Adrenal gland (tissue), 9 donors: ENCODE measurements at regions not wholly inside any gene's neighbourhood (a gene's known extent, or its start where the extent isn't known, plus 50 kb on each side); places are given as distances from the start of the nearest gene placed in this dataset.

Experiments
- DNase-seq, 7 donors: peaks; one replicate each; pipeline ENCODE4 v3.0.0-alpha.2; 2019 to 2020
- H3K27ac ChIP-seq, 5 donors: fragments of 200-600 bp; sonication (generic) in 4 of 5; 1 replicate in 3 of 5; 2 replicates in 2 of 5; pipeline versions ENCODE4 v1.5.1 to v1.8.0; 2016 to 2020; ENCODE audit warnings: mild to moderate bottlenecking in 1 of 5
- H3K27me3 ChIP-seq: fragments of 200-600 bp; 2 replicates; pipeline ENCODE4 v1.8.0; 2021
- H3K36me3 ChIP-seq, 2 donors: fragments of 200-600 bp; replicated peaks in 1 of 2; 1 replicate in 1 of 2; 2 replicates in 1 of 2; pipeline versions ENCODE4 v1.5.1 to v1.8.0; 2018 to 2022
- H3K4me1 ChIP-seq, 2 donors: fragments of 200-600 bp; replicated peaks in 1 of 2; 1 replicate in 1 of 2; 2 replicates in 1 of 2; pipeline versions ENCODE4 v1.5.1 to v1.8.0; 2018 to 2021
- H3K4me3 ChIP-seq, 4 donors: fragments of 200-600 bp; sonication (generic) in 3 of 4; one replicate each; pipeline ENCODE4 v1.5.1; 2016 to 2018
- H3K9me3 ChIP-seq, 3 donors: fragments of 200-600 bp; sonication (generic) in 1 of 3; replicated peaks in 1 of 3; 1 replicate in 2 of 3; 2 replicates in 1 of 3; pipeline versions ENCODE4 v1.5.1 to v1.8.0; 2016 to 2021
- POLR2A ChIP-seq, 2 donors: fragments of 450-650 bp; IDR thresholded peaks; one replicate each; pipeline ENCODE4 v1.6.1; 2017; ENCODE audit warnings: antibody characterized with exemption in 2 of 2, mild to moderate bottlenecking in 2 of 2, moderate library complexity in 1 of 2
- WGBS, 4 donors: extraction: QIAGEN DNeasy Blood & Tissue Kit in 2 of 4; methylation state at CpG; one replicate each; pipeline versions ENCODE4 v1.1.5 to v1.1.7; 2013 to 2017; 5-methylcytosine and 5-hydroxymethylcytosine counted together
- intact Hi-C, 2 donors: fragments of 100-400 bp; cut with DNase I; formaldehyde crosslinking; loops; one replicate each; pipeline versions ENCODE4 v1.14.1 to v1.15.0; 2022 to 2023
- TF ChIP-seq, protein P1 (sequence below), 6 experiments: fragments of 450-650 bp in 4 of 6; fragments of 200-600 bp in 2 of 6; sonication (generic) in 1 of 6; IDR thresholded peaks; 1 replicate in 5 of 6; 2 replicates in 1 of 6; pipeline versions ENCODE4 v1.5.1 to v1.8.0; 2016 to 2021; ENCODE audit warnings: antibody characterized with exemption in 6 of 6, mild to moderate bottlenecking in 2 of 6, moderate library complexity in 1 of 6
- donor health status: healthy with polysubstance abuse.
- donor health status: Bipolar disorder and iron deficiency.
- donor health status: DM: yes; HTN: yes; CAD: no.
- donor health status: DM: no; HTN: no; CAD: no.
- donor health status: DM: no; HTN: no; CAD: no.

DNA sequence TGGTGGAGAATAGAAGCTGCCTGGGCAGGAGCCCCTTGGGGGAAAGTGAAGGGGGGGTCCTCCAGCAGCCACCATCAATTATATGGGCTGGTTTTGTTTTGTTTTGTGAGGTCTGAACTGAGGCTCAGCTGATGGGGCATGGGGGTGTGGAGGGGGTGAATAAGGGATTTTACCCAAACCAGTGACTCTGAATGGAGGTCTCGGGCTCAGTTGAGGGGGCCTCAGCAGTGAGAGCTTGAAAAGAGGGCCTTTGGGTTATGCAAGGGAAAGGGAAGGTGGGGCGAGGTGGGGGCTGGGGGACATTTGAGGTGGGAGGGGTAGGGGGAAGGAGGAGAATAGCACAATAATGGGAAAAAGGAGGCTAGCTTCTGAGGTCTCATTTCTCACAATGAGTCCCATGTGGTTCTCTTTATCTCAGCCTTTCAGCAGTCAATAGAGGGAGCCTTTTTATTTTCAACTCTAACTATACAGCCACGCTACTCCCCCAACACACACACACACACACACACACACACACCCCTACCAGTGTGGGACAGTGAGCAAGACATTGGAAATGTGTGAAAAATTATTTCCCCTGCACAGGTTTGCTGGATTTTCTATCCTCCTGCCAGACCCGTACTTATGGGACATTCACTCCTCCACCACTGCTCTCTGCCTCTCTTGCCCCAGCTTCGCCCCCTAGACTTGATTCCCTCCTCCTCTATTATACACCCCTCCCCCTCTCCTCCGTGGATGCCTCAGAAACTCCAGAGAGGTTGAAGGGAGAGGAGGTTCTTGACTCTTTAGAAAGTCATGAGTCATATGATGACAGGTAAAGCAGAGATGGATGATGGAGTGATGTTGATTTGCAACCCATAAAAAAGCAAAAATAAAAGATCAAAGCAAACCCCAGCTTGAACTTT is 96.0 kb downstream of the GTPBP8 start:
- 67 to 77% (median 72%) methylated on average over 5 to 6 of the region's 6 CpGs for WGBS, 4 donors
- DNase-seq, result no peak
- TF ChIP-seq POLR2A (IDR thresholded peaks at IDR 0.05), result no peak
- TF ChIP-seq, protein P1, sequence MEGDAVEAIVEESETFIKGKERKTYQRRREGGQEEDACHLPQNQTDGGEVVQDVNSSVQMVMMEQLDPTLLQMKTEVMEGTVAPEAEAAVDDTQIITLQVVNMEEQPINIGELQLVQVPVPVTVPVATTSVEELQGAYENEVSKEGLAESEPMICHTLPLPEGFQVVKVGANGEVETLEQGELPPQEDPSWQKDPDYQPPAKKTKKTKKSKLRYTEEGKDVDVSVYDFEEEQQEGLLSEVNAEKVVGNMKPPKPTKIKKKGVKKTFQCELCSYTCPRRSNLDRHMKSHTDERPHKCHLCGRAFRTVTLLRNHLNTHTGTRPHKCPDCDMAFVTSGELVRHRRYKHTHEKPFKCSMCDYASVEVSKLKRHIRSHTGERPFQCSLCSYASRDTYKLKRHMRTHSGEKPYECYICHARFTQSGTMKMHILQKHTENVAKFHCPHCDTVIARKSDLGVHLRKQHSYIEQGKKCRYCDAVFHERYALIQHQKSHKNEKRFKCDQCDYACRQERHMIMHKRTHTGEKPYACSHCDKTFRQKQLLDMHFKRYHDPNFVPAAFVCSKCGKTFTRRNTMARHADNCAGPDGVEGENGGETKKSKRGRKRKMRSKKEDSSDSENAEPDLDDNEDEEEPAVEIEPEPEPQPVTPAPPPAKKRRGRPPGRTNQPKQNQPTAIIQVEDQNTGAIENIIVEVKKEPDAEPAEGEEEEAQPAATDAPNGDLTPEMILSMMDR (IDR thresholded peaks at IDR 0.05), result no peak
- Histone ChIP-seq H3K9me3 (no peaks in the 10 kb centered on the region), H3K4me3 (no peak overlapping the region), H3K4me1 (peaks cover 0 to 5% of the 10 kb centered on the region in 2 donors), H3K27ac (no peak overlapping the region), H3K36me3 (no peaks in the 10 kb centered on the region), H3K27me3 (no peaks in the 10 kb centered on the region)
- intact Hi-C loops, result no loop called here

DNA sequence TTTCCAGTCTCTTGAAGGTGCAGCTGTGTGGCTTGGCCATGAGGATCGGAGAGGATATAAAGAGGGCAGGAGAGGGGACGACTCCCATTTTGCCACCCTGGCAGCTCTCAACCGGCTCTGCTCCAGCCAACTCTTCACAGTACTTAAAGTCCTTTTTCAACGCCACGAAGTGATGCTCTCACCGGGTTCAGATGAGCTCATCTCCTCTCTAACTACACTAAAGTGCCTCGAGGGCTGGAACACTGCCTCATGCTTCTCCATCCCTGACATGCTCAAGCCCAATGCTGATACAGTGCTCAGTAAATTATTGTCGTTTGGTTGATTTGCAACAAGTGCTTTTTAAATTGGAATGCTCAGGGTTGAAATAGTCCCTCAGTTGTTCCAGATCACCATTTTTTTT is 97.8 kb downstream of the GTPBP8 start:
- Histone ChIP-seq H3K4me1 (peaks cover 0 to 5% of the 10 kb centered on the region in 2 donors), H3K27ac (no peak overlapping the region), H3K4me3 (no peak overlapping the region), H3K36me3 (no peaks in the 10 kb centered on the region), H3K9me3 (no peaks in the 10 kb centered on the region), H3K27me3 (no peaks in the 10 kb centered on the region)
- intact Hi-C loops, result no loop called here
- 81 to 85% (median 84%) methylated on average over 8 of the region's 8 CpGs for WGBS, 4 donors
- no peak for DNase-seq
- TF ChIP-seq, protein P1 (IDR thresholded peaks at IDR 0.05), result no peak
- TF ChIP-seq POLR2A (IDR thresholded peaks at IDR 0.05), result no peak

DNA sequence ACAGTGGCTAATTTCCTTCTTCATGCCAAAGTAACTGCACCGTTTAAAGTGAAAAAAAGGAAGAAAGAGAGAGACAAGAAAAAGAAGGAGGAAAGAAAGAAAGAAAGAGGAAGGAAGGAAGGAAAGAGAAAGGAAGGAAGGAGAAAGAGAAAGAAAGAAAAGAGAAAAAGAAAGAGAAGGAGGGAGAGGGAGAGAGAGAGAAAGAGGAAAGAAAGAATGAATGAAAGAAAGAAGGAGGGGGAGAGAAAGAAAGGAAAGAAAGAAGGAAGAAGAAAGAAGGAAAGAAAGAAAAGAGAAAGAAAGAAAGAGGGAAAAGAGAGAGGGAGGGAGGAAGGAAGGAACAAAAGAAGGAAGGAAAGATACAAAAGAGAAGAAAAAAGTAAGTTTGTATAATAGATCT is 100.6 kb downstream of the GTPBP8 start:
- Histone ChIP-seq H3K36me3 (no peaks in the 10 kb centered on the region), H3K27me3 (no peaks in the 10 kb centered on the region), H3K4me1 (no peaks in the 10 kb centered on the region), H3K27ac (no peak overlapping the region), H3K9me3 (no peaks in the 10 kb centered on the region), H3K4me3 (no peak overlapping the region)
- 54 to 78% (median 74%) methylated on average over 1 of the region's 1 CpG for WGBS, 4 donors
- TF ChIP-seq, protein P1 (IDR thresholded peaks at IDR 0.05), result no peak
- no peak for TF ChIP-seq POLR2A (IDR thresholded peaks at IDR 0.05)
- no peak for DNase-seq
- intact Hi-C loops, result no loop called here

DNA sequence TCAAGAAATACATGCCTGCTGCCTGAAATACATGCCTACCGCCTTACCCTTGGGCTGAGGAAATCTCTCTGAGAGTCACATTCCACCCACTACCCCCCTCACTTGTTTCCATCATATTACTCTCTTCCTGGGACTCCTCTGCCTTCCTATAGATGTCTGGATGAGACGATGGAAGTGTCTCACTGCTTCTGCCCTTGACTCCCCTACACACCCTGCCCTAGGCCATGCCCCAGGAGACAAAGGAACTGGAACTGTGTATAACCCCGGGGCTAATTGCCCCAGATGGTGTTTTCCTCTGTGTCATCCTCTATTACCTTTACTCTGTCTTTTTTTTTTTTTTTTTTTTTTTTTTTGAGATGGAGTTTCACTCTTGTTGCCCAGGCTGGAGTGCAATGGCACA is 102.0 kb downstream of the GTPBP8 start:
- Histone ChIP-seq H3K4me1 (no peaks in the 10 kb centered on the region), H3K4me3 (no peak overlapping the region), H3K27me3 (no peaks in the 10 kb centered on the region), H3K36me3 (no peaks in the 10 kb centered on the region), H3K9me3 (no peaks in the 10 kb centered on the region), H3K27ac (no peak overlapping the region)
- intact Hi-C loops, result no loop called here
- DNase-seq, result no peak
- 67 to 76% (median 74%) methylated on average over 3 of the region's 3 CpGs for WGBS, 4 donors
- no peak for TF ChIP-seq POLR2A (IDR thresholded peaks at IDR 0.05)
- TF ChIP-seq, protein P1 (IDR thresholded peaks at IDR 0.05), result no peak
